NCI-H82 treated with DMSO at 0.1 percent for 48 hours (cell line): ENCODE measurements at regions not wholly inside any gene's neighbourhood (a gene's known extent, or its start where the extent isn't known, plus 50 kb on each side); places are given as distances from the start of the nearest gene placed in this dataset.

Experiments
- DNase-seq: peaks from one replicate; lab custom pipeline; 2025; ENCODE audit not compliant: unreplicated experiment; lab: John Stamatoyannopoulos, UW

- DNase-seq, result no peak
Observed at GRCh38 chr11:19344661-19345518, 104.1 kb upstream of the E2F8 start.

GRCh38 chr11:19342036-19342435 is 101.3 kb upstream of the E2F8 start:
- no peak for DNase-seq

- DNase-seq, result no peak
Observed at GRCh38 chr11:19338375-19338774, 97.6 kb upstream of the E2F8 start.

GRCh38 chr11:19337779-19338178 is 97.0 kb upstream of the E2F8 start:
- DNase-seq, result no peak

- DNase-seq, result no peak
Observed at GRCh38 chr11:19336331-19336730, 95.6 kb upstream of the E2F8 start.

GRCh38 chr11:19332476-19332875 is 91.7 kb upstream of the E2F8 start:
- DNase-seq, result no peak

- DNase-seq, result no peak
Observed at GRCh38 chr11:19330416-19330815, 89.7 kb upstream of the E2F8 start.

- no peak for DNase-seq
Observed at GRCh38 chr11:19329970-19330369, 89.2 kb upstream of the E2F8 start.

GRCh38 chr11:19328586-19329311 is 88.0 kb upstream of the E2F8 start:
- no peak for DNase-seq

GRCh38 chr11:19327280-19327679 is 86.5 kb upstream of the E2F8 start:
- no peak for DNase-seq

GRCh38 chr11:19326499-19326898 is 85.8 kb upstream of the E2F8 start:
- DNase-seq, result no peak

- no peak for DNase-seq
Observed at GRCh38 chr11:19323502-19323901, 82.8 kb upstream of the E2F8 start.

GRCh38 chr11:19321351-19321750 is 80.6 kb upstream of the E2F8 start:
- DNase-seq, result no peak

GRCh38 chr11:19320827-19321226 is 80.1 kb upstream of the E2F8 start:
- no peak for DNase-seq

GRCh38 chr11:19316434-19316833 is 75.7 kb upstream of the E2F8 start:
- no peak for DNase-seq

GRCh38 chr11:19315511-19315910 is 74.8 kb upstream of the E2F8 start:
- DNase-seq, result no peak

GRCh38 chr11:19313140-19313539 is 72.4 kb upstream of the E2F8 start:
- no peak for DNase-seq

GRCh38 chr11:19311308-19312030 is 70.7 kb upstream of the E2F8 start:
- DNase-seq, result no peak

- DNase-seq, result no peak
Observed at GRCh38 chr11:19307498-19307897, 66.8 kb upstream of the E2F8 start.

GRCh38 chr11:19306179-19306944 is 65.6 kb upstream of the E2F8 start:
- DNase-seq, result no peak

- no peak for DNase-seq
Observed at GRCh38 chr11:19301361-19301760, 60.6 kb upstream of the E2F8 start.
